OCI-LY3 (cell line): ENCODE measurements at regions not wholly inside any gene's neighbourhood (a gene's known extent, or its start where the extent isn't known, plus 50 kb on each side); places are given as distances from the start of the nearest gene placed in this dataset.

Experiments used
- H2AFZ ChIP-seq: fragments of 200-600, 300-600 bp; shearing (Covaris generic); 2 replicates; pipeline ENCODE4 v1.6.0; 2014; ENCODE audit warnings: antibody characterized with exemption, low read depth, low read length
- H3K27ac ChIP-seq: fragments of 200-600, 300-600 bp; sonication (generic); 2 replicates; pipeline ENCODE4 v1.5.1; 2014; ENCODE audit warnings: mild to moderate bottlenecking, low read length, moderate library complexity, mixed read lengths
- H3K27me3 ChIP-seq: fragments of 200-600, 300-600 bp; sonication (generic); 2 replicates; pipeline ENCODE4 v1.6.1; 2014; ENCODE audit warnings: low read depth, low read length, mixed read lengths
- H3K36me3 ChIP-seq: fragments of 200-600, 300-600 bp; sonication (generic); replicated peaks from 2 replicates; pipeline ENCODE3; 2014; ENCODE audit warnings: low read depth, low read length, mixed read lengths
- H3K4me1 ChIP-seq: fragments of 300-600, 200-600 bp; sonication (generic); 2 replicates; pipeline ENCODE4 v1.6.1; 2014; ENCODE audit warnings: low read length, mixed read lengths
- H3K4me2 ChIP-seq: fragments of 200-600, 300-600 bp; sonication (generic); 2 replicates; pipeline ENCODE4 v1.6.1; 2014; ENCODE audit warnings: low read length, mixed read lengths
- H3K4me3 ChIP-seq: fragments of 300-600, 200-600 bp; sonication (generic); 2 replicates; pipeline ENCODE4 v1.5.1; 2014; ENCODE audit warnings: antibody characterized with exemption, mild to moderate bottlenecking, low read length, moderate library complexity
- H3K79me2 ChIP-seq: fragments of 300-600, 200-600 bp; shearing (Covaris generic); 2 replicates; pipeline ENCODE4 v1.6.1; 2014; ENCODE audit warnings: mild to moderate bottlenecking, low read length, mixed read lengths
- H3K9ac ChIP-seq: fragments of 300-600, 200-600 bp; shearing (Covaris generic); 2 replicates; pipeline ENCODE4 v1.6.0; 2014; ENCODE audit warnings: mild to moderate bottlenecking, low read length, moderate library complexity
- H3K9me3 ChIP-seq: fragments of 200-600, 300-600 bp; shearing (Covaris generic); 2 replicates; pipeline ENCODE4 v1.6.1; 2014; ENCODE audit warnings: low read length, mixed read lengths; ENCODE audit not compliant: insufficient read depth
- H4K20me1 ChIP-seq: fragments of 200-600, 300-600 bp; sonication (generic); 2 replicates; pipeline ENCODE4 v1.6.1; 2016; ENCODE audit warnings: low read length, mixed read lengths; ENCODE audit not compliant: insufficient read depth
- CTCF ChIP-seq: fragments of 200-600, 300-600 bp; sonication (generic); IDR thresholded peaks from 2 replicates; pipeline ENCODE4 v1.5.1; 2014; ENCODE audit warnings: antibody characterized with exemption, low read length, low read depth
- EZH2phosphoT487 ChIP-seq: fragments of 200-600 bp; shearing (Covaris generic); IDR thresholded peaks from 2 replicates; pipeline ENCODE4 v1.6.1; 2018; ENCODE audit warnings: antibody characterized with exemption, mixed run types, low read depth

- Histone ChIP-seq H3K4me3 (no peak overlapping the region), H4K20me1 (no peaks in the 10 kb centered on the region), H2AFZ (no peak overlapping the region), H3K4me2 (no peak overlapping the region), H3K9me3 (no peaks in the 10 kb centered on the region), H3K9ac (no peak overlapping the region), H3K4me1 (no peaks in the 10 kb centered on the region; the same call in 1 of the 2 replicates), H3K36me3 (no peaks in the 10 kb centered on the region), H3K79me2 (no peaks in the 10 kb centered on the region), H3K27ac (no peak overlapping the region), H3K27me3 (no peaks in the 10 kb centered on the region)
- TF ChIP-seq CTCF (no peak), EZH2phosphoT487 (no peak)
Measured at GRCh38 chr2:217049422-217049821, 189.6 kb upstream of the TNP1 start.

- no peaks in the 10 kb centered on the region for H3K4me1 ChIP-seq
- no peaks in the 10 kb centered on the region for H3K9me3 ChIP-seq
- no peaks in the 10 kb centered on the region for H3K36me3 ChIP-seq
- H3K9ac ChIP-seq = no peak overlapping the region
- no peaks in the 10 kb centered on the region for H4K20me1 ChIP-seq
- H3K27me3 ChIP-seq = no peaks in the 10 kb centered on the region
- no peak overlapping the region for H3K4me2 ChIP-seq
- no peak overlapping the region for H3K27ac ChIP-seq
- no peak overlapping the region for H3K4me3 ChIP-seq
- TF ChIP-seq EZH2phosphoT487 = no peak
- TF ChIP-seq CTCF = no peak
- H2AFZ ChIP-seq = no peak overlapping the region
- no peaks in the 10 kb centered on the region for H3K79me2 ChIP-seq
Measured at GRCh38 chr2:217048730-217049129, 188.9 kb upstream of the TNP1 start.

- H3K36me3 ChIP-seq = no peaks in the 10 kb centered on the region
- H3K9ac ChIP-seq = no peak overlapping the region
- TF ChIP-seq CTCF = no peak
- no peak for TF ChIP-seq EZH2phosphoT487
- H3K4me3 ChIP-seq = no peak overlapping the region
- no peaks in the 10 kb centered on the region for H3K4me1 ChIP-seq
- H2AFZ ChIP-seq = no peak overlapping the region
- H3K79me2 ChIP-seq = no peaks in the 10 kb centered on the region
- H3K4me2 ChIP-seq = no peak overlapping the region
- H4K20me1 ChIP-seq = no peaks in the 10 kb centered on the region
- H3K27me3 ChIP-seq = no peaks in the 10 kb centered on the region; the same call in 1 of the 2 replicates
- H3K9me3 ChIP-seq = no peaks in the 10 kb centered on the region
- no peak overlapping the region for H3K27ac ChIP-seq
Measured at GRCh38 chr2:217047631-217048030, 187.8 kb upstream of the TNP1 start.

GRCh38 chr2:217047209-217047608 is 187.3 kb upstream of the TNP1 start:
- H4K20me1 ChIP-seq = no peaks in the 10 kb centered on the region
- no peak overlapping the region for H2AFZ ChIP-seq
- H3K9ac ChIP-seq = no peak overlapping the region
- no peaks in the 10 kb centered on the region for H3K79me2 ChIP-seq
- H3K27me3 ChIP-seq = no peaks in the 10 kb centered on the region; the same call in 1 of the 2 replicates
- TF ChIP-seq CTCF = no peak
- TF ChIP-seq EZH2phosphoT487 = no peak
- H3K27ac ChIP-seq = no peak overlapping the region
- H3K4me3 ChIP-seq = no peak overlapping the region
- H3K36me3 ChIP-seq = no peaks in the 10 kb centered on the region
- no peaks in the 10 kb centered on the region for H3K9me3 ChIP-seq
- no peaks in the 10 kb centered on the region for H3K4me1 ChIP-seq
- H3K4me2 ChIP-seq = no peak overlapping the region
